Neural cell (in vitro differentiated cells): ENCODE measurements at regions not wholly inside any gene's neighbourhood (a gene's known extent, or its start where the extent isn't known, plus 50 kb on each side); places are given as distances from the start of the nearest gene placed in this dataset.
"Not testable (repeated sequence)": the region's sequence is repeated elsewhere in the genome, so short reads cannot be mapped to it uniquely, and the experiment has no call there.

ENCODE experiments used
- CTCF ChIP-seq: fragments of 450-650 bp; IDR thresholded peaks from 2 replicates; pipeline ENCODE4 v1.5.1; 2014; ENCODE audit warnings: antibody characterized with exemption, mild to moderate bottlenecking, moderate library complexity; ENCODE audit not compliant: poor library complexity, severe bottlenecking
- MXI1 ChIP-seq: fragments of 450-650 bp; conservative IDR thresholded peaks from 2 replicates; pipeline ENCODE4 v1.6.1; 2014; ENCODE audit warnings: antibody characterized with exemption, mild to moderate bottlenecking; ENCODE audit not compliant: poor library complexity, severe bottlenecking
- POLR2AphosphoS5 ChIP-seq: IDR thresholded peaks from 2 replicates; pipeline ENCODE4 v1.6.1; 2012
- RAD21 ChIP-seq: fragments of 450-650 bp; conservative IDR thresholded peaks from 2 replicates; pipeline ENCODE4 v1.6.1; 2014; ENCODE audit warnings: antibody characterized with exemption, mild to moderate bottlenecking, moderate library complexity
- SMC3 ChIP-seq: fragments of 450-650 bp; conservative IDR thresholded peaks from 2 replicates; pipeline ENCODE4 v1.6.1; 2014; ENCODE audit warnings: antibody characterized with exemption, mild to moderate bottlenecking, moderate library complexity; ENCODE audit not compliant: poor library complexity

GRCh38 chr21:16224756-16225155 lies 495.0 kb downstream of the USP25 start:
- TF ChIP-seq SMC3, POLR2AphosphoS5, CTCF, RAD21, MXI1: not testable (repeated sequence)
